GM23338 (cell line): ENCODE measurements at regions not wholly inside any gene's neighbourhood (a gene's known extent, or its start where the extent isn't known, plus 50 kb on each side); places are given as distances from the start of the nearest gene placed in this dataset. TPM values are rescaled to one million over a fixed set of nuclear protein-coding genes. Genes with fewer than 3 reads are reported as not detected.

Experiments
- small RNA-seq: library from RNA; depleted of rRNA; stranded (forward); fragments of <200 nt; gene quantifications from one replicate; pipeline ENCODE3, GENCODE V24; 2014; ENCODE audit warnings: low replicate concordance

Small RNA genes in the stretch of these regions (small RNA-seq; reads per million reads assigned to genes)
- gene AC005588.1 (not detected), gene AC079809.1 (not detected)
